NB4 (cell line): ENCODE measurements at regions not wholly inside any gene's neighbourhood (a gene's known extent, or its start where the extent isn't known, plus 50 kb on each side); places are given as distances from the start of the nearest gene placed in this dataset.

Source experiments
- DNase-seq: peaks from one replicate; pipeline ENCODE4 v3.0.0; 2010; ENCODE audit warnings: low read depth
- H3K4me3 ChIP-seq: one replicate; pipeline ENCODE4 v1.5.1; 2011; ENCODE audit warnings: mild to moderate bottlenecking, low read depth, low read length, moderate library complexity
- MYC ChIP-seq: IDR thresholded peaks from 2 replicates; pipeline ENCODE4 v1.6.1; 2011; ENCODE audit warnings: low read depth, low read length
- POLR2A ChIP-seq: IDR thresholded peaks from 2 replicates; pipeline ENCODE4 v1.6.1; 2011; ENCODE audit warnings: mild to moderate bottlenecking; ENCODE audit not compliant: insufficient read length; ENCODE audit errors: extremely low read depth
- TF ChIP-seq, protein P1 (sequence below): IDR thresholded peaks from 2 replicates; pipeline ENCODE4 v1.6.1; 2011; ENCODE audit warnings: low read depth, low read length
- TF ChIP-seq, protein P2 (sequence below): IDR thresholded peaks from one replicate; pipeline ENCODE4 v1.5.1; 2012; ENCODE audit warnings: low read depth, low read length

DNA sequence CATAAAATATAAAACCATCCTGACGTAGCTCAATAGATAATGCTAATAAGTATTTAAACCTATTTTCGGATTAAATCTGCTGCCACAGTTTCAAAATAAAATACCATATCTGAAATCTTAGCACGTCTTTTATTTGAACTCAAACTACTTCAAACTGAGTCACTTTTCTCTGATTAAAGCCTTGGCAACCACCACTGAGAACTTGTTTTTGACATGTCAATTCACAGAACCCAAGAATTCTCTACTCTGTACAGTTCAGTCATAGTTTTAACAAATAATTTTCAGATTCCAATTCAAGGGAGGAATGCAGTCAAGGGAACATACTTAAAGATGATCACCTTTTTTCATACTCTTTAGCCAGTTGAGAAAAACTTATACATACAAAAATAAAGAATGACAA, 643.2 kb downstream of the KCNT2 start:
- TF ChIP-seq POLR2A (no peak), MYC (no peak)
- TF ChIP-seq, protein P1, sequence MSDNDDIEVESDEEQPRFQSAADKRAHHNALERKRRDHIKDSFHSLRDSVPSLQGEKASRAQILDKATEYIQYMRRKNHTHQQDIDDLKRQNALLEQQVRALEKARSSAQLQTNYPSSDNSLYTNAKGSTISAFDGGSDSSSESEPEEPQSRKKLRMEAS = no peak
- TF ChIP-seq, protein P2, sequence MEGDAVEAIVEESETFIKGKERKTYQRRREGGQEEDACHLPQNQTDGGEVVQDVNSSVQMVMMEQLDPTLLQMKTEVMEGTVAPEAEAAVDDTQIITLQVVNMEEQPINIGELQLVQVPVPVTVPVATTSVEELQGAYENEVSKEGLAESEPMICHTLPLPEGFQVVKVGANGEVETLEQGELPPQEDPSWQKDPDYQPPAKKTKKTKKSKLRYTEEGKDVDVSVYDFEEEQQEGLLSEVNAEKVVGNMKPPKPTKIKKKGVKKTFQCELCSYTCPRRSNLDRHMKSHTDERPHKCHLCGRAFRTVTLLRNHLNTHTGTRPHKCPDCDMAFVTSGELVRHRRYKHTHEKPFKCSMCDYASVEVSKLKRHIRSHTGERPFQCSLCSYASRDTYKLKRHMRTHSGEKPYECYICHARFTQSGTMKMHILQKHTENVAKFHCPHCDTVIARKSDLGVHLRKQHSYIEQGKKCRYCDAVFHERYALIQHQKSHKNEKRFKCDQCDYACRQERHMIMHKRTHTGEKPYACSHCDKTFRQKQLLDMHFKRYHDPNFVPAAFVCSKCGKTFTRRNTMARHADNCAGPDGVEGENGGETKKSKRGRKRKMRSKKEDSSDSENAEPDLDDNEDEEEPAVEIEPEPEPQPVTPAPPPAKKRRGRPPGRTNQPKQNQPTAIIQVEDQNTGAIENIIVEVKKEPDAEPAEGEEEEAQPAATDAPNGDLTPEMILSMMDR = no peak
- H3K4me3 ChIP-seq = no peak overlapping the region
- no peak for DNase-seq

DNA sequence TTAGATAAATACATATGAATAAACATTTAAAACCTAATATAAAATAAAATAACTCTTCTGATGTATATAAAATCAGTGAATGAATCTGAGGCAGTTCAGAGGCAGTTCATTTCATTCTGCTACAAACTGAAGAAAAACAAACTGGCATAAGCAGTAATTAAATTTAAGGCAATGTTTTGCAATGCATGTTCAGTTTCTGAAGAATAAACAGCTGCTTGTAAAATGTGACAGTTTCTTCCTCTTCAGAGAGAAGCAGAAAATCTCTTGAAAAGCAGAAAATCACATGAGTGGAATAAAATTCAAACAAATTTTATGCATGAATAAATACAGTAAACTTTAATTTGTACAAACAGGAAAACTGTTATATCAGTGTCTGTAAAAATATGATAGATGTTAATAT, 643.7 kb downstream of the KCNT2 start:
- TF ChIP-seq POLR2A = no peak
- TF ChIP-seq, protein P1 = no peak
- TF ChIP-seq, protein P2 = no peak
- TF ChIP-seq MYC = no peak
- no peak for DNase-seq
- no peak overlapping the region for H3K4me3 ChIP-seq

DNA sequence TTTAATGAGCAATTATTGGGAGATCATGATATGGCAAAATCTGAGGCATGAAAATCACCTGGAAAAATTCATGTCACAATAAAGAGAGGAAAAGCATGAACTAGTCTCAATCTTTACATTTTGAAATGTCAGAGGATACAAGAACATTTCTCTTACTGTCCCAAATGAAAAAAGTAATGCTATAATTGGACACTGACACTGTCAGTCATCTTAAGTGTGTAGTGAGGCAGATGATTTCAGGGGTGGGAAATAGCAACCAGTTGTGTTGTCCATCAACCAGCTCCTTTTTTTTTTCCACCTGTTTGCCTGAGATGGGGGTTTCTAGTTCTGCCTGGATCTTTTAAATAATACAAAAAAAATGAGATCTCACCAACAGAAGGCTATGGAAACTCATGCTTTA, 646.2 kb downstream of the KCNT2 start:
- DNase-seq = no peak
- TF ChIP-seq, protein P2 = no peak
- no peak for TF ChIP-seq MYC
- no peak overlapping the region for H3K4me3 ChIP-seq

DNA sequence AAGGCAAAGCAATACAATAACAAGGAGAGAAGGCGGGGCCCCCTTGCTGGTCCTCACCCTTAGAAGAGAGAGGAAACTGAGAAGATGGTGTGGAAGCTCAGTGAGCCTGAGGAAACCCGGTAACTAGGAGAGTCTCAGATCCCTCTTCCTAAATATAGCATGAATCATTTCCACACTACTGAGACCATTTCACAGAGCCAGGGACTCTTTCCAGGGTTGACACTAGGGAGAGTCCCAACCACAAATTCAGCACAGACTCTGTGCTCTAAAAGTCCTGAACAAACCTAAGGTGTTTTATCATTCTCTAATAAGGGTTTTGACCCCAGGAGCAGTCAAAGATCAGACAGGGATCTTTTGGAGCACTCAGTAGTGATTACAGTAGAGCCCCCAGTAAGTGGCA, 647.7 kb downstream of the KCNT2 start:
- TF ChIP-seq MYC = no peak
- TF ChIP-seq, protein P1 = no peak
- TF ChIP-seq, protein P2 = no peak
- no peak for TF ChIP-seq POLR2A
- H3K4me3 ChIP-seq = no peak overlapping the region
- no peak for DNase-seq

DNA sequence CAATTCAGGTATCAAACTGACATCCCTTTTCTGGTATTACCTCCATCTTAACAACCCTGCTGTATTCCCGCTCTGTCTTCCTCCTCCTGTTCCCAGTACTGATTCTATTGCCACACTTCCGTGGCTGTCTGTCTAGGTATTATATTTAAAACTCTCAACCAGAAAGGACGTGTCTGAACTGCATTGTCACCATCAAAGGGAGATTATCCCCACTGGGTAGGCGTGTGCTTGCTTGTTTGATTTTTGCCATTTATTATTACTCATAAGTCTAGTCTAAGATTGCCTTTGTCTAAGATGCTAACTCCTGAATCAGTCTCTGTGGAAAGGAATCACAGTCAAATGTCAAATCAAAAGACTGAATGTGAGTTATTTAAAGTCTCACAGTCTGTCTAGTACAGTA, 650.1 kb downstream of the KCNT2 start:
- H3K4me3 ChIP-seq = no peak overlapping the region
- no peak for DNase-seq
- TF ChIP-seq POLR2A (no peak), MYC (no peak)
- TF ChIP-seq, protein P2 = no peak
- TF ChIP-seq, protein P1 = no peak

DNA sequence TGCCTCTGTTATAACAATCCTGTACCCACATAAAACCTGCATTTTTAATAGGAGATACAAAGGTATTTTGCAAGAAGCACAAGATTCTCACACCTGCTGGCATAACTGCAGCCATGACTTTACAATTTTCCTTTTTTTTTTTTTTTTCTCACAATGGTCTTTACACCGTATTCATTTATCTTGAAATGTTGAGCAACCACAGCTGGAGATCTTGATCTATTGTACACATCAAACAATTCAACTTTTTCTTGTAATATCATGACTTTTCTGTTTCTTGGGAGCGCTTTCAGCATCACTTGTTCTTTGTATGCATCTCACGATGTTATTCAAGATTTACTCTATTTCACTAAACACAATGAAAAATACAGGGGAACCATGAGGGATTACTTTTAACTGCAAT, 651.4 kb downstream of the KCNT2 start:
- no peak for DNase-seq
- TF ChIP-seq, protein P1 = no peak
- TF ChIP-seq, protein P2 = no peak
- H3K4me3 ChIP-seq = no peak overlapping the region
